Hematopoietic multipotent progenitor cell (in vitro differentiated cells): ENCODE measurements at regions not wholly inside any gene's neighbourhood (a gene's known extent, or its start where the extent isn't known, plus 50 kb on each side); places are given as distances from the start of the nearest gene placed in this dataset.

Experiments
- DNase-seq, 3 donors: peaks; one replicate each; pipeline ENCODE4 v3.0.0-alpha.2; 2011 to 2015; ENCODE audit warnings: low read depth in 2 of 3, low spot score in 2 of 3

DNA sequence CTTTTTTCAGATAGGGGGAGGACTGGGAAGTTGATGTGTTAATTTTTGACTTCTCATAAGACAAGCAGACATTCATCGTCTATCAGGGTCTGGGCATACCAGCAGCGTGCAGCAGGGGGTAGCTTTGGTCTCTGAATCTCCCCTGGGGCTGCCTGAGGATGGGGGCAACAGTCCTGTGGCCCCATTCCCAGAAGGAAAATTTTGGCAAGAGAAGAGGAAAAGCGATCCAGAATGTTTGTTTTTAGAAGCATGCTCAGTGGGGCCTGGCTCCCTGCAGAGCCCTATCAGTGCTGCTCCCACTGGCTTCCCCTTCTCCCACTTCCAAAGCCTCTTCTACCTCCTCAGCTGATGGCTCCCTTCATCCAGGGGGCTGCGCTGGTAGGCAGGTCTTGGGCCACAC is 194.8 kb upstream of the IL12B start:
- DNase-seq: no peak

DNA sequence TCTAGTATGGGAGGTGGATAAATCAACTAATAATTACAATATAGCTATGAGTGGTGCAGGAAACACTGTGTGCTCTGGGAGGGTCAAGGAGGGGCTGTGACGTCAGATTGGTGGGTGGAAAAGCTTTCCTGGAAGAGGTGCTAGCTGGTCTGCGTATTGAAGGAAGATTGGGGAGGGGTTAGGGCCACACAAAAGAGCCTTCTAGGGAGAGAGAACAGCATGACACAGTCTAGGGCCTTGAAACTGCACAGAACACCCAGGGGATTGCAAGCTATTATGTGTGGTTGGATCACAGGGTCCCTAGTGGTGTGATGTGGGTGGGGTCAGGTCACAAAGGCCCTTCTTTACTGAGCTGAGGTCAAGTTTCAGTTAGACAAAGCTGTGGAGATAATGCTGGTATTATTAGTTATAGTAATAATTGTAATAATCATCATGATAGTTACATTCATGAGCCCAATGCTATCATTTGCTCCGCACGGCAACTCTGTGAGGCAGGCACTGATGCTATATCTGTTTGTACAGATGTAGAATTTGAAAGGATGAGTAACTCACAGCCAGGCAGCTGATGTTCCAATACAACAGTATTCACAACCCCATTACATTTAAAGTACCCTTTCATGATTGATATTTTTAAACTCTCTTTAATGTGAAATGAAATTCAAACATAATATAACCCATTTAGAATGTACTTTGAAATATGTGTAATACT is 197.4 kb upstream of the IL12B start:
- no peak for DNase-seq

DNA sequence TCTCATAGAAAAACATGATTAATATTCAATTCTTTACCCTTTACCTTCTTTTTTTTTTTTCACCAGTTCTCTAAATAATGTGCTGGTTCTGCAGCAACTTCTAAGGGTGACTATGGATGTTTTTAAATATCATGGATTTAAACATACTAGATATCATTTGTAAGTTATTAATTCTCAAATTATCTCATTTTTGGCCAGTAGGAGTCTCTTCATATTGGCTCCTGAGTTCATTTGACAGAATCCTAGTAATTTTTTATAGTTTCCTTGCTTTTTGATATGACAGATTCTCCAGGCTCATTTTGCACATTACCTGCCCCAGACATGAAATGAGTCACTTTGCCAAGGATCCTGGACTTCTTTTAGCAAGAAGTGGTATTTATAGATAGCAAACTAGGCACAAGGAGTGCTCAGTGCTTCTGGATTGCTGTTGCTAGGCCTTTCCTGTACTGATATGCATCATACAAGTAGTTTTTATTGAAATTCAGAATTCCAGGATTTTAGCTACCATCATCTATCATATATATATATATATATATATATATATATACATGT is 201.3 kb upstream of the IL12B start:
- no peak for DNase-seq

DNA sequence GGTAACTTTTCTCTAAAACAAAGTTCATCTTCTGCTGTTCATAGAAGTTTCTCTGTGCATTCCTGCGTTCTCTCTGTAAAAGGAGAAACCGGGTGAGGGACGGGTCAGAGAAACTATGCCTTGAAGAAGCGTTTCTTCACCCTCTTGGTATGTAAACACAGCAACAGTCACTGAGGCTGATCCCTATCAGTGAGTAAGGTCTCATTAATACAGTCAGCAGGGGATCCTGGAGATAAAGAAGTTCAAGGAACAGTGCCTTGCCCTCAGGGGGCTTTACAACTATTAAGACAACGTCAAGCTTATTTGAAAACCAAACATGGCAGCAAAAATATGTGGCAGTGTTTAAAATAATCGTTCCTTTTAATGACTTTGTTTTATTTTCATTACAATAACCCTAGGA is 202.9 kb upstream of the IL12B start:
- DNase-seq: no peak

- DNase-seq: no peak
Observed at GRCh38 chr5:159536166-159536565, 205.9 kb upstream of the IL12B start.

GRCh38 chr5:159536646-159537045 is 206.4 kb upstream of the IL12B start:
- DNase-seq: no peak

DNA sequence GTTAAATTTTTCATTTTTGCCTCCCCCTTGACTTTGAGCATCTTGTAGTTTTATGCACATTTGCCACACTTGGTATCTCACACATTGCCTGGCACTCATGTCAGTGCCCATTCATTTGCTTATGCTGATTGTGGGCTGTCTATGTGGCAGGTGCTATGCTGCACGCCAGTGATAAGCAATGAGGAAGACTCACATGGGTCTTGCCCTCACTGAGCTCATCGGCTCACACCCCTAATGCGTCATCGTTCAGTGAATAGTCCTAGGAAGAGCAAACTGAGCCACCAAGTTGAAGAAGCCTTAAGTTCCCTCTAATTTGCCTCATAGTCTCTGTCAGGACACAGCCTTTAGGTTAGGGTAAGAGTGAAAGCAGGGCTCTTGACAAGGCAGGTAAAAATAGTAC is 209.4 kb upstream of the IL12B start:
- DNase-seq: no peak

DNA sequence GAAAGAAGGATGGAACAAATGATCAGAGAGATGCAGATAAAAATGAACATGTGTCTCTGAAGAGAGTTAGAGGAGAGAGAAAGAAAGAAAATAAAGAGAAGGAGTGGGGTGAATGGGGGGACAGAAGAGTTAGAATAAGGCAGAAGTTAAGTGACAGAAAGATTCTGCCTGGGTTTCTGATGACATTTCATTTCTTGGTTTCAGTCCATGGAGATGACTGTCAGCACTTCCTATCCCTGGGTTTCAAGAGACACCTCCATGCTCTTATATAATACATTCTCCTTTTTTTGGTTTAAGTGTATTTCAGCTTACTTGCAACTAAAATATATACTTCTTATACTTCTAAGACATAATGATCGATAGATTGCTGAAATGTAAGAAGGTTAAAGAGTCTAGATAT is 213.0 kb upstream of the IL12B start:
- no peak for DNase-seq

GRCh38 chr5:159545156-159545555 is 214.9 kb upstream of the IL12B start:
- DNase-seq: no peak

- no peak for DNase-seq
Observed at GRCh38 chr5:159547466-159548195, 217.3 kb upstream of the IL12B start.

DNA sequence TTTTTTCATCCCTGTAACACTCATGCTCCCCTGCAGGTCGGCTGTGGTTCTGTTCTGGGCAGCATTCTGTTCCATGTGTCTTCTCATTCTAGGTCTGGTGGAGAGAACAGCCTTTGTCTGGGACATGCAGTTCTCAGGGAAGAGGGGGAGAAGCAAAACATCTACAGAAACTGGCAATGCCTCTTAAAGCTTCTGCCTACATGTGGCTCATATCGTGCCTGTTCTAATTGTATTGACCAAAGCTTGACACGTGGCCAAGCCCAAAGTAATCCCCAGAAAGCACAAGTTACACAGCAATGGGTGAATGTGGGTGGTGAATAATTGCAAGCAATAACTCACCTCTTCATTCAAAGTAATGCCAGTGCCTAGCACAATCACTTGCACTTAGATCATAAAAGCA is 218.2 kb upstream of the IL12B start:
- DNase-seq: no peak

- no peak for DNase-seq
Observed at GRCh38 chr5:159549046-159549445, 218.8 kb upstream of the IL12B start.

- DNase-seq: no peak
Observed at GRCh38 chr5:159550951-159551350, 220.7 kb upstream of the IL12B start.

DNA sequence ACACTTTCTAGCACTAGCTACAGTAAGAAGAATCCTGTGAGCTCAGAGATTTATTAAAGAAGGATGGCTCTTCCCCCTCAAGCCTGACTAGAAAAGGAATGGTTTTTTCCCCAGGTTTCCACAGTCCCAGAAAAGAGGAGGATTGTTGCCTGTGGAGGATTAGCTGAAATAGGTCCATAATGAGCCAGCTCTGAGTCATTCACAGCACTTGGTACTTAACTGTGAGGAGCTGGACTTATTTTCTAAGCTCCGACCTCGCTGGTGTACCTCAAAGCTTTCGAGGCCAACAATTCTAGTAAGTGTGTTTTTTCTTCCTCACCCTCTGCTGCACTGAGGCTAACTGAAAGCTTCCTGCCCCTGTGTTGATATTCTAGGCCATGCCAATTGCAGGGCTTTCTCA is 222.5 kb upstream of the IL12B start:
- DNase-seq: no peak

- DNase-seq: no peak
Observed at GRCh38 chr5:159553792-159554191, 223.5 kb upstream of the IL12B start.

DNA sequence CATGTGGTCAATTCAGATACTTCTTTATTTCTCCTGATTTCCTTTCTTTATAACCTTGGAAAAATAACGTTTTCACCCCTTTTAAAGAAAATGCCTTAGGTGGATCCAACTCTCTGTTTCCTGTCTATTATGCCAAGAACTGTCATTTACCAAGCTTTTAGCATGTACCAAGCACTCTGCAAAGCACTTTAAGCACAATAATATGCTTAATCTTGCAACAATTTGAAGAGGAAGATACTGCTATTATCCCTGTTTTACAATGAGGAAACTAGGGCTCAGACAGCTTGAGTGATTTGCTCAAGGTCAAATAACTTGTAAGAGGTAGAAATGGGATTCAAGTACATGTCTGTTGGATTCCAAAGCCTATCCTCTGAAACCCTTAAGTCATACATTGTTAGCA is 224.8 kb upstream of the IL12B start:
- DNase-seq: no peak

DNA sequence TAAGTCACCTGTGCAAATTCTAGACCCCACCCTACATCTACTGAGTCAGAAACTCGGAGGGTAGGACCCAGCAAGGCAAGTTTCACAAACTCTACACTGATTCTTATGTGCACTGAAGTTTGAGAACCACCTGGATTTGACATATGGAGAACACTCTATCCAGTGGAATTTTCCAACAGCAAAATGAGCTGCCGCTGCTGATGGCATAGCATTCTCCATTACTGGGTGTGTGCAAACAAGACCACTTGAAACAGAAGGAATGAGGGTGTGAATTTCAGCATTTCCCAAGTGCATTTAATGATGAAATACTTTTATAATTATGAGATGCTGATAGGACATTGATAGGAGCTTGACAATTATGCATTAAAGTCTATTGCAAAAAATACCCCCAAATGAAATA is 229.1 kb upstream of the IL12B start:
- DNase-seq: no peak

- DNase-seq: no peak
Observed at GRCh38 chr5:159560088-159560487, 229.8 kb upstream of the IL12B start.

GRCh38 chr5:159564031-159564430 is 233.7 kb upstream of the IL12B start:
- no peak for DNase-seq

DNA sequence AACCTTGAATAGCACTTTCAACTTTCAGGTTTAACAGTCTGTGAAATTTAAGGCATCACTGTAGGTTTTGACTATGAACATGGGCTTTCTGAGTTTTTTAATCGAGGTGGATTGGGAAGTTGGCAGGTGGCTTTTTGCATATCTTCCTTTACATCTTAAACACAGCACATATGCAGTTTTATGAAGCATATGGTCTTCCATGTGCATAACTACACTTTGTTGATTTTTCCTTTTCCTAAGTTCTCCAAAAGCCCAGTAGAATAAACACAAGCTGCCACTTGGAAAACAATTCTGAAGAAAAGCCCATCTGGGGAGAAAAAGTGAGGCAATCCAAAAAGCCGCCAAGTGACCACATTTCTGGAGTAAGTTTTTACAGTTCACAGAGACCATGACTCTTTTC is 236.5 kb upstream of the IL12B start:
- no peak for DNase-seq

DNA sequence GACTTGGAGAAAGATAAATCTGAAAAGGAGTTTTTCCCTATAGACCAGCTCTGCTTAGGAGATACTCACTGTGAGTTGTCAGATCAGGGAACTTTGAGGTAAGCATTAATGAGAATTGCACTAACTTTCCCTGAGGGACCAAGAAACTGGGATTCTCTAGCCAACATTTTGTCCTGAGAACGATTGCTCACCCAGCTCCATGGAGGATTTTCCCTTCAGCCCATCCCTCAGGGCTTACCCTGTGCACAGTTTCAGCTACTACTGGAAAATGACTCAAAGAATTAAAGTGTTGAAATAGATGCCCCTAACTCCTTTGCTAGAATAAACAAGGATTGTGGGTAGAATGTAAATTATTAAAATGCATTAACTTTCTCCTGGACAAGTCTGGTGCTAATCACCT is 237.2 kb upstream of the IL12B start:
- no peak for DNase-seq

DNA sequence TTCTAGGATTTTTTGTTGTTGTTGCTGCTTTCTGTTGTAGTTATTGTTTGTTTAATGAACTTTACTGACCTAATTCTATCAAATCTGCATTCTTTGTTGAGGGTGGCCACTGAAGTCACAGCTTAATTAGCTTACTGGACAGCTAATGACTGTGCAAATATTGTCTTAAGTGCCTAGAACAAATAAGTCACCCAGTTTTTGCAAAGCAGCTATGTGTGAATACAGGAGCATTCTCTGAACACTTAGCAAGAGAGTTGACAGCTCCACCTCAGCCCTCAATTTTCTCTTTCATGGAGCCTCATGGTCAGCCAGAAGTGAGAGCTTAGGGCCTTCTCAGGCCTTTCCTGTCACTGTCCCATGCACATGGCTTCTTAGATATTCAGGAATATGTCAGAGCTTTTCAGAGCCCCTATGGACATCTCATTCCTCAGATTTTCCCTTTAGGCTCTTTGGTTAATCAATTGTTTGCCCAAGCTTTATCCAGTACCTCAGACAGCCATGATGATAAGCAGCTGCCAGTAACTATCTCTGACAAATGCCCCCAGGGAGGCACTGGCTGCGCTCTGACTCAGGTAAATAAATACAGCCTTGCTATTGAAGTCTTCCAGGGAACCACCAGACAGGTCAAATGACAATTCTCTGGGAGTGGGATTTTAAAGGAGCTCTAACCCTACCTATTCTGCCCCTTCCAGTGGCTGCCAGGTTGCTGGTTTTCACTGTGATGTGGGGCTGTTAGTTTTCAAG is 241.4 kb upstream of the IL12B start:
- DNase-seq: no peak
